HUES64 (cell line): ENCODE measurements at regions not wholly inside any gene's neighbourhood (a gene's known extent, or its start where the extent isn't known, plus 50 kb on each side); places are given as distances from the start of the nearest gene placed in this dataset.

ENCODE experiments used
- H3K27ac ChIP-seq: 2 replicates; pipeline ENCODE4 v1.7.0; 2013; ENCODE audit warnings: low read depth, low read length, inconsistent platforms
- H3K27me3 ChIP-seq: 2 replicates; pipeline ENCODE4 v1.6.1; 2013; ENCODE audit warnings: mild to moderate bottlenecking, low read length; ENCODE audit not compliant: insufficient read depth
- H3K36me3 ChIP-seq: 2 replicates; pipeline ENCODE4 v1.6.1; 2013; ENCODE audit warnings: mild to moderate bottlenecking, low read length; ENCODE audit not compliant: insufficient read depth
- H3K4me1 ChIP-seq: 2 replicates; pipeline ENCODE4 v1.6.1; 2013; ENCODE audit warnings: mild to moderate bottlenecking, low read length, moderate library complexity; ENCODE audit not compliant: insufficient read depth
- H3K4me3 ChIP-seq: 2 replicates; pipeline ENCODE4 v1.5.1; 2013; ENCODE audit warnings: mild to moderate bottlenecking, low read length, moderate library complexity
- H3K9ac ChIP-seq: 2 replicates; pipeline ENCODE4 v1.6.1; 2013; ENCODE audit warnings: mild to moderate bottlenecking, low read depth, low read length
- H3K9me3 ChIP-seq: 2 replicates; pipeline ENCODE4 v1.6.1; 2013; ENCODE audit warnings: low read depth, low read length; ENCODE audit not compliant: insufficient read depth
- WGBS: fragments of 150-250, 120-280 bp; methylation state at CpG from one replicate; pipeline ENCODE4 v1.1.7; 2013; ENCODE audit warnings: missing lambda C conversion rate; 5-methylcytosine and 5-hydroxymethylcytosine counted together

- Histone ChIP-seq H3K27ac (no peak overlapping the region), H3K4me3 (no peak overlapping the region)
Observed at GRCh38 chr4:141406237-141406636, 185.5 kb downstream of the ZNF330 start.

GRCh38 chr4:141409556-141409955, 188.9 kb downstream of the ZNF330 start:
- WGBS: 93% methylated on average over 4 of the region's 5 CpGs
- Histone ChIP-seq H3K36me3 (no peaks in the 10 kb centered on the region), H3K4me1 (no peaks in the 10 kb centered on the region), H3K9ac (no peak overlapping the region), H3K4me3 (no peak overlapping the region), H3K27me3 (no peaks in the 10 kb centered on the region), H3K9me3 (no peaks in the 10 kb centered on the region), H3K27ac (no peak overlapping the region)

More at GRCh38 chr4:141406237-141406636, 185.5 kb downstream of the ZNF330 start:
- Histone ChIP-seq H3K27me3 (no peaks in the 10 kb centered on the region), H3K9ac (no peak overlapping the region), H3K36me3 (no peaks in the 10 kb centered on the region), H3K4me1 (no peaks in the 10 kb centered on the region), H3K9me3 (no peaks in the 10 kb centered on the region)

GRCh38 chr4:141410839-141411238, 190.1 kb downstream of the ZNF330 start:
- WGBS: 91% methylated on average over 4 of the region's 4 CpGs
- H3K9me3 ChIP-seq: no peaks in the 10 kb centered on the region
- H3K4me1 ChIP-seq: no peaks in the 10 kb centered on the region
- H3K4me3 ChIP-seq: no peak overlapping the region
- no peak overlapping the region for H3K27ac ChIP-seq
- H3K36me3 ChIP-seq: no peaks in the 10 kb centered on the region
- no peaks in the 10 kb centered on the region for H3K27me3 ChIP-seq
- H3K9ac ChIP-seq: no peak overlapping the region

- Histone ChIP-seq H3K4me1 (no peaks in the 10 kb centered on the region), H3K27ac (no peak overlapping the region)
- 82% methylated on average over 1 of the region's 1 CpG for WGBS
Observed at GRCh38 chr4:141411936-141412335, 191.2 kb downstream of the ZNF330 start.

GRCh38 chr4:141413366-141413765, 192.7 kb downstream of the ZNF330 start:
- no peaks in the 10 kb centered on the region for H3K9me3 ChIP-seq
- H3K36me3 ChIP-seq: no peaks in the 10 kb centered on the region
- no peak overlapping the region for H3K9ac ChIP-seq
- 92% methylated on average over 2 of the region's 2 CpGs for WGBS
- no peak overlapping the region for H3K4me3 ChIP-seq
- no peak overlapping the region for H3K27ac ChIP-seq
- H3K27me3 ChIP-seq: no peaks in the 10 kb centered on the region
- no peaks in the 10 kb centered on the region for H3K4me1 ChIP-seq

More at GRCh38 chr4:141411936-141412335, 191.2 kb downstream of the ZNF330 start:
- H3K27me3 ChIP-seq: no peaks in the 10 kb centered on the region
- H3K9ac ChIP-seq: no peak overlapping the region
- H3K36me3 ChIP-seq: no peaks in the 10 kb centered on the region
- no peak overlapping the region for H3K4me3 ChIP-seq
- H3K9me3 ChIP-seq: no peaks in the 10 kb centered on the region

- Histone ChIP-seq H3K9me3 (no peaks in the 10 kb centered on the region), H3K9ac (no peak overlapping the region), H3K4me1 (no peaks in the 10 kb centered on the region), H3K4me3 (no peak overlapping the region), H3K36me3 (no peaks in the 10 kb centered on the region), H3K27ac (no peak overlapping the region), H3K27me3 (no peaks in the 10 kb centered on the region)
- 77% methylated on average over 2 of the region's 2 CpGs for whole genome bisulfite sequencing
Observed at GRCh38 chr4:141415651-141416050, 195.0 kb downstream of the ZNF330 start.

- no peak overlapping the region for H3K9ac ChIP-seq
- no peak overlapping the region for H3K27ac ChIP-seq
- H3K4me1 ChIP-seq: no peaks in the 10 kb centered on the region
- 91% methylated on average over 2 of the region's 2 CpGs for WGBS
- no peak overlapping the region for H3K4me3 ChIP-seq
- H3K27me3 ChIP-seq: no peaks in the 10 kb centered on the region
- H3K36me3 ChIP-seq: no peaks in the 10 kb centered on the region
- H3K9me3 ChIP-seq: no peaks in the 10 kb centered on the region
Observed at GRCh38 chr4:141416219-141416618, 195.5 kb downstream of the ZNF330 start.

- H3K27me3 ChIP-seq: no peaks in the 10 kb centered on the region
- no peaks in the 10 kb centered on the region for H3K36me3 ChIP-seq
- H3K4me1 ChIP-seq: no peaks in the 10 kb centered on the region
- no peak overlapping the region for H3K27ac ChIP-seq
- WGBS: 96% methylated on average over 3 of the region's 4 CpGs
- no peak overlapping the region for H3K9ac ChIP-seq
- H3K9me3 ChIP-seq: no peaks in the 10 kb centered on the region
- H3K4me3 ChIP-seq: no peak overlapping the region
Observed at GRCh38 chr4:141416677-141417363, 196.1 kb downstream of the ZNF330 start.

GRCh38 chr4:141417387-141417786, 196.7 kb downstream of the ZNF330 start:
- 94% methylated on average over 2 of the region's 2 CpGs for WGBS

GRCh38 chr4:141425124-141425523, 204.4 kb downstream of the ZNF330 start:
- Histone ChIP-seq H3K27ac (no peak overlapping the region), H3K9me3 (no peaks in the 10 kb centered on the region), H3K36me3 (no peaks in the 10 kb centered on the region), H3K27me3 (no peaks in the 10 kb centered on the region), H3K4me3 (no peak overlapping the region), H3K9ac (no peak overlapping the region), H3K4me1 (no peaks in the 10 kb centered on the region)
- WGBS: 100% methylated on average over 1 of the region's 1 CpG

More at GRCh38 chr4:141417387-141417786, 196.7 kb downstream of the ZNF330 start:
- no peaks in the 10 kb centered on the region for H3K36me3 ChIP-seq
- no peak overlapping the region for H3K9ac ChIP-seq
- H3K4me1 ChIP-seq: no peaks in the 10 kb centered on the region
- H3K27ac ChIP-seq: no peak overlapping the region
- H3K27me3 ChIP-seq: no peaks in the 10 kb centered on the region
- H3K4me3 ChIP-seq: no peak overlapping the region
- no peaks in the 10 kb centered on the region for H3K9me3 ChIP-seq

GRCh38 chr4:141427726-141428296, 207.1 kb downstream of the ZNF330 start:
- WGBS: 95% methylated on average over 3 of the region's 4 CpGs
- H3K9ac ChIP-seq: no peak overlapping the region
- H3K4me1 ChIP-seq: no peaks in the 10 kb centered on the region
- no peaks in the 10 kb centered on the region for H3K36me3 ChIP-seq
- H3K4me3 ChIP-seq: no peak overlapping the region
- H3K27ac ChIP-seq: no peak overlapping the region
- H3K9me3 ChIP-seq: no peaks in the 10 kb centered on the region
- H3K27me3 ChIP-seq: no peaks in the 10 kb centered on the region
